ENCODE measurements at regions not wholly inside any gene's neighbourhood (a gene's known extent, or its start where the extent isn't known, plus 50 kb on each side); places are given as distances from the start of the nearest gene placed in this dataset.

DNA sequence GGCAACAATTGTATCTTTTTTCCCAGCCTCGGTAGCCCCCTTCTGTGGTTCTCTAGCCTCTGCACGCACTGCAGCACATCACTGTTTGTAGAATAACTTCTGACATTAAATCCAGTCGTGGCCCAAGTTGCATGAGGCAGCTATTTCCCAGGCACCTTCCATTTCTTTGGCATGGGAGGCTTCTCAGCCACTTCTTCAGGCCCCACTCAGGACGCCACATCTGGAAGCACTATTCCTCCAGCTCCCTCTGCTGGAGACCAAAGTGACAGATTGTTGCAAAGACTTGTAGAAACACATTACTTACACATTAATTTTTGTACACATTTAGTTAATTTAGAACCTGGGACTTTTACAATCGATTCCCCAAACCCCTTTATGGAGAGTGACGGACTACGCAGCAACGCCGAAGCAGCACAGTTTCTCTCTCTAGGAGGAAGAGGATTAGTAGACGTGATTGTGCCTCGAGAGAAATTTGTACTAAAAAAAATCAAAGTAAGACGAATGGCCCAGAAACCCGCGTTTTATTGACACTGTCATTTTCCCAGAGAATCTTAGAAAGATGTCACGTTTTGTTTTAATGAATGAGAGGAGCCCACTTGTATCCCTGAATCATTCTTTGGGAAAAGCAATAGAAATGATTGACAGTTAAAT is 57.8 kb upstream of the RGPD5 start:
- TF ChIP-seq, protein P1, sequence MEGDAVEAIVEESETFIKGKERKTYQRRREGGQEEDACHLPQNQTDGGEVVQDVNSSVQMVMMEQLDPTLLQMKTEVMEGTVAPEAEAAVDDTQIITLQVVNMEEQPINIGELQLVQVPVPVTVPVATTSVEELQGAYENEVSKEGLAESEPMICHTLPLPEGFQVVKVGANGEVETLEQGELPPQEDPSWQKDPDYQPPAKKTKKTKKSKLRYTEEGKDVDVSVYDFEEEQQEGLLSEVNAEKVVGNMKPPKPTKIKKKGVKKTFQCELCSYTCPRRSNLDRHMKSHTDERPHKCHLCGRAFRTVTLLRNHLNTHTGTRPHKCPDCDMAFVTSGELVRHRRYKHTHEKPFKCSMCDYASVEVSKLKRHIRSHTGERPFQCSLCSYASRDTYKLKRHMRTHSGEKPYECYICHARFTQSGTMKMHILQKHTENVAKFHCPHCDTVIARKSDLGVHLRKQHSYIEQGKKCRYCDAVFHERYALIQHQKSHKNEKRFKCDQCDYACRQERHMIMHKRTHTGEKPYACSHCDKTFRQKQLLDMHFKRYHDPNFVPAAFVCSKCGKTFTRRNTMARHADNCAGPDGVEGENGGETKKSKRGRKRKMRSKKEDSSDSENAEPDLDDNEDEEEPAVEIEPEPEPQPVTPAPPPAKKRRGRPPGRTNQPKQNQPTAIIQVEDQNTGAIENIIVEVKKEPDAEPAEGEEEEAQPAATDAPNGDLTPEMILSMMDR (IDR thresholded peaks at IDR 0.05), result peak; percentile 74
- DNase-seq (ENCODE audit: low spot score), result peak; percentile 18
- Histone ChIP-seq H3K27me3 (replicated peaks; ENCODE audit: insufficient read depth) (no peaks in the 10 kb centered on the region), H3K27ac (no peak overlapping the region), H3K4me3 (no peak overlapping the region), H3K4me1 (ENCODE audit: control insufficient read depth in 1 of 2, low read depth in 2 of 2) (no peaks in the 10 kb centered on the region), H3K36me3 (no peaks in the 10 kb centered on the region), H3K9me3 (no peaks in the 10 kb centered on the region)
- no peak for ATAC-seq (ENCODE audit: insufficient number of reproducible peaks, low FRiP score, low read depth)
